Astrocyte (in vitro differentiated cells and primary cell): ENCODE measurements at regions not wholly inside any gene's neighbourhood (a gene's known extent, or its start where the extent isn't known, plus 50 kb on each side); places are given as distances from the start of the nearest gene placed in this dataset.
"Not testable (repeated sequence)": the region's sequence is repeated elsewhere in the genome, so short reads cannot be mapped to it uniquely, and the experiment has no call there.

ENCODE experiments used
- CTCF ChIP-seq: IDR thresholded peaks from 2 replicates; pipeline ENCODE4 v1.5.1; 2011; ENCODE audit warnings: low read depth, mild to moderate bottlenecking, inconsistent platforms, low read length, moderate library complexity; ENCODE audit not compliant: insufficient read depth
- EZH2 ChIP-seq: IDR thresholded peaks from 2 replicates; pipeline ENCODE4 v1.6.1; 2012; ENCODE audit warnings: mild to moderate bottlenecking, low read length, inconsistent platforms; ENCODE audit not compliant: insufficient read depth

- not testable (repeated sequence) for TF ChIP-seq CTCF, EZH2
Measured at GRCh38 chr20:29447517-29448484, 1809.7 kb upstream of the DEFB115 start.
